HEK293 (cell line): ENCODE measurements at regions not wholly inside any gene's neighbourhood (a gene's known extent, or its start where the extent isn't known, plus 50 kb on each side); places are given as distances from the start of the nearest gene placed in this dataset.

Experiments
- CTCF ChIA-PET: fragments of 350-600 bp; formaldehyde crosslinking; extraction: SDS; loops from one replicate; lab custom pipeline; 2021; ENCODE audit warnings: antibody characterized with exemption; lab: Yijun Ruan, JAX
- POLR2A ChIA-PET: fragments of 300-600 bp; formaldehyde crosslinking; extraction: SDS; loops from one replicate; lab custom pipeline; 2020; ENCODE audit warnings: antibody characterized with exemption, inconsistent platforms; lab: Yijun Ruan, JAX
- H3K27ac ChIP-seq: fragments of 200-500 bp; sonication (Bioruptor generic); 2 replicates; pipeline ENCODE4 v1.5.1; 2014; ENCODE audit warnings: low read depth, low read length, control low read depth, inconsistent platforms; ENCODE audit errors: extremely low read depth
- H3K36me3 ChIP-seq, 2 experiments: fragments of 200-500 bp in 1 of 2; sonication (Bioruptor generic) in 1 of 2; 1 replicate in 1 of 2; 2 replicates in 1 of 2; pipeline ENCODE4 v1.5.1; 2014 to 2017; ENCODE audit warnings: inconsistent platforms in 2 of 2, low read length in 2 of 2; ENCODE audit not compliant: control insufficient read depth in 2 of 2, insufficient read depth in 1 of 2
- H3K4me1 ChIP-seq: fragments of 200-500 bp; sonication (Bioruptor generic); 2 replicates; pipeline ENCODE4 v1.5.1; 2014; ENCODE audit warnings: mild to moderate bottlenecking, low read length, inconsistent platforms; ENCODE audit not compliant: control insufficient read depth, insufficient read depth
- H3K4me3 ChIP-seq: 2 replicates; pipeline ENCODE4 v1.5.1; 2011; ENCODE audit warnings: low read depth, mild to moderate bottlenecking, control low read depth, low read length, moderate library complexity
- H3K9me3 ChIP-seq: fragments of 200-500 bp; sonication (Bioruptor generic); 2 replicates; pipeline ENCODE4 v1.5.1; 2014; ENCODE audit warnings: low read depth, low read length, inconsistent platforms; ENCODE audit not compliant: control insufficient read depth, insufficient read depth
- HOXC10 ChIP-seq: sonication (generic); formaldehyde crosslinking; IDR thresholded peaks from 2 replicates; pipeline ENCODE4 v1.8.1; 2023; ENCODE audit warnings: mild to moderate bottlenecking, missing genetic modification reagents
- HOXD13 ChIP-seq: sonication (generic); formaldehyde crosslinking; IDR thresholded peaks from 2 replicates; pipeline ENCODE4 v1.8.0; 2022; ENCODE audit warnings: missing genetic modification reagents, borderline replicate concordance
- KLF1 ChIP-seq: fragments of 450-650 bp; formaldehyde crosslinking; IDR thresholded peaks from 2 replicates; pipeline ENCODE4 v1.5.1; 2016; ENCODE audit warnings: missing biosample characterization, missing genetic modification characterization
- MZF1 ChIP-seq: fragments of 450-650 bp; formaldehyde crosslinking; IDR thresholded peaks from 2 replicates; pipeline ENCODE4 v1.5.1; 2017; ENCODE audit warnings: missing biosample characterization, missing genetic modification characterization, borderline replicate concordance
- REPIN1 ChIP-seq: fragments of 450-650 bp; formaldehyde crosslinking; IDR thresholded peaks from 2 replicates; pipeline ENCODE4 v1.5.1; 2017; ENCODE audit warnings: missing biosample characterization, missing genetic modification characterization, low read depth
- ZBTB17 ChIP-seq: fragments of 450-650 bp; formaldehyde crosslinking; IDR thresholded peaks from 2 replicates; pipeline ENCODE4 v1.5.1; 2016; ENCODE audit warnings: missing biosample characterization, missing genetic modification characterization
- ZIC2 ChIP-seq: fragments of 450-650 bp; formaldehyde crosslinking; IDR thresholded peaks from 2 replicates; pipeline ENCODE4 v1.5.1; 2016; ENCODE audit warnings: missing biosample characterization, missing genetic modification characterization
- ZNF2 ChIP-seq: fragments of 450-650 bp; formaldehyde crosslinking; IDR thresholded peaks from 2 replicates; pipeline ENCODE4 v1.5.1; 2016; ENCODE audit warnings: missing biosample characterization, missing genetic modification characterization
- ZNF280D ChIP-seq: fragments of 450-650 bp; formaldehyde crosslinking; IDR thresholded peaks from 2 replicates; pipeline ENCODE4 v1.5.1; 2016; ENCODE audit warnings: missing biosample characterization, missing genetic modification characterization
- ZNF449 ChIP-seq: fragments of 450-650 bp; formaldehyde crosslinking; IDR thresholded peaks from 2 replicates; pipeline ENCODE4 v1.5.1; 2017; ENCODE audit warnings: missing biosample characterization, mild to moderate bottlenecking, missing genetic modification characterization, moderate library complexity
- ZNF514 ChIP-seq: fragments of 450-650 bp; formaldehyde crosslinking; IDR thresholded peaks from 2 replicates; pipeline ENCODE4 v1.5.1; 2016; ENCODE audit warnings: missing biosample characterization, missing genetic modification characterization
- ZNF561 ChIP-seq: fragments of 450-650 bp; IDR thresholded peaks from 2 replicates; pipeline ENCODE4 v1.5.1; 2018; ENCODE audit warnings: missing biosample characterization, missing genetic modification characterization, borderline replicate concordance
- ZNF596 ChIP-seq: fragments of 450-650 bp; IDR thresholded peaks from 2 replicates; pipeline ENCODE4 v1.5.0; 2018; ENCODE audit warnings: missing biosample characterization, mild to moderate bottlenecking, missing genetic modification characterization, moderate library complexity
- ZNF664 ChIP-seq: fragments of 450-650 bp; formaldehyde crosslinking; IDR thresholded peaks from 2 replicates; pipeline ENCODE4 v1.5.1; 2016; ENCODE audit warnings: missing biosample characterization, missing genetic modification characterization
- ZNF768 ChIP-seq: fragments of 450-650 bp; formaldehyde crosslinking; IDR thresholded peaks from 2 replicates; pipeline ENCODE4 v1.5.1; 2018; ENCODE audit warnings: missing biosample characterization, mild to moderate bottlenecking, missing genetic modification characterization
- ZXDB ChIP-seq: fragments of 450-650 bp; formaldehyde crosslinking; IDR thresholded peaks from 2 replicates; pipeline ENCODE4 v1.5.1; 2016; ENCODE audit warnings: missing biosample characterization, missing genetic modification characterization
- TF ChIP-seq, protein P1 (sequence below): fragments of 450-650 bp; formaldehyde crosslinking; IDR thresholded peaks from 2 replicates; pipeline ENCODE4 v1.5.1; 2016; ENCODE audit warnings: missing biosample characterization, missing genetic modification characterization
- TF ChIP-seq, protein P2 (sequence below): fragments of 450-650 bp; formaldehyde crosslinking; IDR thresholded peaks from 2 replicates; pipeline ENCODE4 v1.5.1; 2016; ENCODE audit warnings: missing biosample characterization, missing genetic modification characterization
- TF ChIP-seq, protein P3 (sequence below): fragments of 450-650 bp; formaldehyde crosslinking; IDR thresholded peaks from 2 replicates; pipeline ENCODE4 v1.5.1; 2017; ENCODE audit warnings: missing biosample characterization, missing genetic modification characterization

- no peaks in the 10 kb centered on the region for H3K9me3 ChIP-seq
- TF ChIP-seq HOXD13 (CRISPR knock-in tag) (no peak), MZF1 (tag by site-specific recombination) (no peak), ZXDB (no peak), ZNF449 (no peak), REPIN1 (no peak), ZNF2 (tag by site-specific recombination) (no peak), ZNF768 (no peak), ZNF514 (tag by site-specific recombination) (no peak), HOXC10 (no peak), KLF1 (no peak), ZNF561 (tag by site-specific recombination) (no peak), ZIC2 (no peak), ZNF596 (no peak), ZNF280D (tag by site-specific recombination) (no peak), ZNF664 (tag by site-specific recombination) (no peak), ZBTB17 (tag by site-specific recombination) (no peak)
- TF ChIP-seq, protein P1, sequence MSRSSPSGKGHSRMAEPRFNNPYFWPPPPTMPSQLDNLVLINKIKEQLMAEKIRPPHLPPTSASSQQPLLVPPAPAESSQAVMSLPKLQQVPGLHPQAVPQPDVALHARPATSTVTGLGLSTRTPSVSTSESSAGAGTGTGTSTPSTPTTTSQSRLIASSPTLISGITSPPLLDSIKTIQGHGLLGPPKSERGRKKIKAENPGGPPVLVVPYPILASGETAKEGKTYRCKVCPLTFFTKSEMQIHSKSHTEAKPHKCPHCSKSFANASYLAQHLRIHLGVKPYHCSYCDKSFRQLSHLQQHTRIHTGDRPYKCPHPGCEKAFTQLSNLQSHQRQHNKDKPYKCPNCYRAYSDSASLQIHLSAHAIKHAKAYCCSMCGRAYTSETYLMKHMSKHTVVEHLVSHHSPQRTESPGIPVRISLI: no peak
- TF ChIP-seq, protein P2, sequence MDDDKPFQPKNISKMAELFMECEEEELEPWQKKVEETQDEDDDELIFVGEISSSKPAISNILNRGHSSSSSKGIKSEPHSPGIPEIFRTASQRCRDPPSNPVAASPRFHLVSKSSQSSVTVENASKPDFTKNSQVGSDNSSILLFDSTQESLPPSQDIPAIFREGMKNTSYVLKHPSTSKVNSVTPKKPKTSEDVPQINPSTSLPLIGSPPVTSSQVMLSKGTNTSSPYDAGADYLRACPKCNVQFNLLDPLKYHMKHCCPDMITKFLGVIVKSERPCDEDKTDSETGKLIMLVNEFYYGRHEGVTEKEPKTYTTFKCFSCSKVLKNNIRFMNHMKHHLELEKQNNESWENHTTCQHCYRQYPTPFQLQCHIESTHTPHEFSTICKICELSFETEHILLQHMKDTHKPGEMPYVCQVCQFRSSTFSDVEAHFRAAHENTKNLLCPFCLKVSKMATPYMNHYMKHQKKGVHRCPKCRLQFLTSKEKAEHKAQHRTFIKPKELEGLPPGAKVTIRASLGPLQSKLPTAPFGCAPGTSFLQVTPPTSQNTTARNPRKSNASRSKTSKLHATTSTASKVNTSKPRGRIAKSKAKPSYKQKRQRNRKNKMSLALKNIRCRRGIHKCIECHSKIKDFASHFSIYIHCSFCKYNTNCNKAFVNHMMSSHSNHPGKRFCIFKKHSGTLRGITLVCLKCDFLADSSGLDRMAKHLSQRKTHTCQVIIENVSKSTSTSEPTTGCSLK (tag by site-specific recombination): no peak
- TF ChIP-seq, protein P3, sequence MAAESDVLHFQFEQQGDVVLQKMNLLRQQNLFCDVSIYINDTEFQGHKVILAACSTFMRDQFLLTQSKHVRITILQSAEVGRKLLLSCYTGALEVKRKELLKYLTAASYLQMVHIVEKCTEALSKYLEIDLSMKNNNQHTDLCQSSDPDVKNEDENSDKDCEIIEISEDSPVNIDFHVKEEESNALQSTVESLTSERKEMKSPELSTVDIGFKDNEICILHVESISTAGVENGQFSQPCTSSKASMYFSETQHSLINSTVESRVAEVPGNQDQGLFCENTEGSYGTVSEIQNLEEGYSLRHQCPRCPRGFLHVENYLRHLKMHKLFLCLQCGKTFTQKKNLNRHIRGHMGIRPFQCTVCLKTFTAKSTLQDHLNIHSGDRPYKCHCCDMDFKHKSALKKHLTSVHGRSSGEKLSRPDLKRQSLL (tag by site-specific recombination): no peak
- H3K4me3 ChIP-seq: no peak overlapping the region
- H3K27ac ChIP-seq: no peak overlapping the region
- CTCF ChIA-PET: interaction anchor here (1.3 kb wide), 1 partner anchor 104 kb away, joined by 3 read pairs; no protein-coding TSS in a partner anchor
- no peaks in the 10 kb centered on the region for H3K36me3 ChIP-seq
- POLR2A ChIA-PET: no interaction called here
- no peaks in the 10 kb centered on the region for H3K4me1 ChIP-seq
Observed at GRCh38 chr1:29444782-29445729, 208.7 kb downstream of the PTPRU start.
